ENCODE measurements at regions not wholly inside any gene's neighbourhood (a gene's known extent, or its start where the extent isn't known, plus 50 kb on each side); places are given as distances from the start of the nearest gene placed in this dataset.
A peak's percentile ranks its signal among the peaks of the same experiment; 100 is the strongest.

- no peak overlapping the region for H3K4me3 ChIP-seq (ENCODE audit: low read depth, low read length)
- no peak for TF ChIP-seq CTCF (IDR thresholded peaks at IDR 0.05; ENCODE audit: borderline replicate concordance, insufficient read depth, low read depth, low read length)
These were observed 64.8 kb upstream of the NRSN1 start for GRCh38 chr6:24060982-24061754.

- H3K4me3 ChIP-seq (ENCODE audit: low read depth, low read length) = no peak overlapping the region
- TF ChIP-seq CTCF (IDR thresholded peaks at IDR 0.05; ENCODE audit: borderline replicate concordance, insufficient read depth, low read depth, low read length) = peak; percentile 12; the same call in 1 of the 2 replicates
These were observed 61.9 kb upstream of the NRSN1 start for GRCh38 chr6:24064106-24064505.

- no peak for TF ChIP-seq CTCF (IDR thresholded peaks at IDR 0.05; ENCODE audit: borderline replicate concordance, insufficient read depth, low read depth, low read length)
- no peak overlapping the region for H3K4me3 ChIP-seq (ENCODE audit: low read depth, low read length)
These were observed 61.2 kb upstream of the NRSN1 start for GRCh38 chr6:24064832-24065231.

- no peak overlapping the region for H3K4me3 ChIP-seq (ENCODE audit: low read depth, low read length)
- TF ChIP-seq CTCF (IDR thresholded peaks at IDR 0.05; ENCODE audit: borderline replicate concordance, insufficient read depth, low read depth, low read length) = no peak
These were observed 56.5 kb upstream of the NRSN1 start for GRCh38 chr6:24069526-24069925.

- TF ChIP-seq CTCF (IDR thresholded peaks at IDR 0.05; ENCODE audit: borderline replicate concordance, insufficient read depth, low read depth, low read length) = no peak
- no peak overlapping the region for H3K4me3 ChIP-seq (ENCODE audit: low read depth, low read length)
These were observed 53.8 kb upstream of the NRSN1 start for GRCh38 chr6:24072038-24072746.

GRCh38 chr6:24076011-24076410 is 50.0 kb upstream of the NRSN1 start:
- no peak overlapping the region for H3K4me3 ChIP-seq (ENCODE audit: low read depth, low read length)
- no peak for TF ChIP-seq CTCF (IDR thresholded peaks at IDR 0.05; ENCODE audit: borderline replicate concordance, insufficient read depth, low read depth, low read length)

Data from GM12875 (cell line).